NCI-H446 (cell line): ENCODE measurements at regions not wholly inside any gene's neighbourhood (a gene's known extent, or its start where the extent isn't known, plus 50 kb on each side); places are given as distances from the start of the nearest gene placed in this dataset.
A peak's percentile ranks its signal among the peaks of the same experiment; 100 is the strongest.

ENCODE experiments used
- DNase-seq, 2 experiments: peaks; one replicate each; lab custom pipeline; 2025; lab: John Stamatoyannopoulos, UW

DNA sequence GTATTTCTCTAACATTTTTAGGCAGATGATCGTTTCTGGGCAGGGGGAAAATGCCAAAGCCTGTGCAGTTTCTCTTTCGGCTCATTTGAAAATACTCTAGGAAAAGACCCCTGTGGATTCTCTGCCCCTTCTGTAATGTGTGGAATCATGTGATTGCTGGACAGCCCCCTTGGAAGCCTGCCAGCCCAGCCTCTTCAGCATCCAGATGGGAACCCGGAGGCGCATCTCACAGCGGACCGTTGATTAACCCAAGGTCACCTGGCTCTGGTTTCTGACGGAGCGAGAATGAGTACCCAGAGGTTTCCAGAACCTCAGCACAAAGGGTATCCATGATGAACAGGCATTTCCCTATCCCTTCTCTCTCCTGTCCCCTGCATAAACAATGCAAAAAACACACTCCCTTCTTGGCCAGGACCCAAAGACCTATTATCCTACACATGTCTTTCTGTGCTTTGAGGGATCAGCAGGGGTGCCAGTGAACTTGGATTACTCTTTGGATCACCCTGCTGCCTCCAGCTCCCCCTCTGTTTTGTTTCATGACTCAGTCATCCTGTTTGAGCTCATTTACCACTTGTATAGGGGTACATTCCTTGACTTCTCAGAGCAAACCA is 957.1 kb upstream of the RBFOX1 start:
- DNase-seq: no peak

- no peak for DNase-seq
Observed at GRCh38 chr16:6374821-6375220, 957.8 kb upstream of the RBFOX1 start.

GRCh38 chr16:6364846-6365245 is 967.8 kb upstream of the RBFOX1 start:
- no peak for DNase-seq

- DNase-seq: no peak
Observed at GRCh38 chr16:6363896-6364607, 968.6 kb upstream of the RBFOX1 start.

- no peak for DNase-seq
Observed at GRCh38 chr16:6363396-6363795, 969.2 kb upstream of the RBFOX1 start.

DNA sequence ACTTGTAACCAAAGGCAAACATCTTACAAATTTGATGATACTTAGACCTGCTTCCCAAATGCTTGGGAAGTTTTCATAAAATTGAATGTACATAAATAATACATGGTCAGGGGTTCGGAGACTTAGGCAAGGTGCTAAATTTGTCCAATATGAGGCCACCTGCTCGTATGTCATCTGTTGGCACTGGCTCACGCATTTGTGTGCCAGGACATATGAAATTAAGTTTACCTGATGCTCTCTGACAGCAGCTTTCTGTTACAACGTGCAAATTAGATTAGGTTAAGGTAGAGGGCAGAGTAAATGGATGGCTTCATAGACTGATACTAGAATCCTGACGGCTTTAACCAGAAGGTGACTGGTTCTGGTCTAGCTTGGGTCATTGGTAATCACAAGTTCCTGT is 970.3 kb upstream of the RBFOX1 start:
- DNase-seq: no peak

- DNase-seq: no peak
Observed at GRCh38 chr16:6360641-6361040, 972.0 kb upstream of the RBFOX1 start.

- no peak for DNase-seq
Observed at GRCh38 chr16:6356911-6357310, 975.7 kb upstream of the RBFOX1 start.

DNA sequence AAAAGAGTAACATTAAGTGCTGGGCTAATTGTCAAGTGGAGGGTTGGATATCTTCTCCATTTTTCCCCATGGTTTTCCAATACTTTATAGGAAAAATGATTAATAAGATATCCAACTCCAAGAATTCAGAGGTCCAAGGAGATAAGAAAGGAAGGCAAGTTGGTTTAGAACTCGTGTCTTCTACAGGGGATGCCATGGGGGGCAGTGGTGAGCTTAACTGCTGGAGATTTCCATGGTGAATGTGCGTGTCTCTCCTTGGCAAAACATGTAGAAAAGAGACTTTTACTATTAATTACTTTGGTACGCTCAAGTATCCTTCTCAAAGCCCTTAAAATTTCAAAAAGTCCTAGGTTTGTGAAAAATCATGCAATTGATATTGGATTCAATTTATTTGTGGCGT is 982.9 kb upstream of the RBFOX1 start:
- DNase-seq: no peak

DNA sequence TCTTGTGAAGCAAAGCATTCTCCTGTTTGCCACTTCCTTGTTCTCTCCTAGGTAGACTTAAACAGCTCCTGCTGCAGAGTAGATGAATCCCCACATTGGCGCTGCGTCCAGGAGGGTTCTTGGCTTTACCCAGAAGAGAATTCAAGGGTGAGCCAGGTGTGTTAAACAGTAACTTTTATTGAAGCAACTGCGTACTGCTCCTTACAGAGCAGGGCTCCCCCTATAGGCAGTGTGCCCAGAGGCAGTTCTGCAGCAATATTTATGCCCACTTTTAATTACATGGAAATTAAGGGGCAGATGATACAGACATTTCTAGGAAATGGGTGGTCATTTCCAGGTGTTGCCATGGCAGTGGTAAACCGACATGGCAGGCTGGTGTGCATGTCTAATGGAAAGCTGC is 987.6 kb upstream of the RBFOX1 start:
- DNase-seq: no peak

- DNase-seq: no peak
Observed at GRCh38 chr16:6343157-6343556, 989.5 kb upstream of the RBFOX1 start.

DNA sequence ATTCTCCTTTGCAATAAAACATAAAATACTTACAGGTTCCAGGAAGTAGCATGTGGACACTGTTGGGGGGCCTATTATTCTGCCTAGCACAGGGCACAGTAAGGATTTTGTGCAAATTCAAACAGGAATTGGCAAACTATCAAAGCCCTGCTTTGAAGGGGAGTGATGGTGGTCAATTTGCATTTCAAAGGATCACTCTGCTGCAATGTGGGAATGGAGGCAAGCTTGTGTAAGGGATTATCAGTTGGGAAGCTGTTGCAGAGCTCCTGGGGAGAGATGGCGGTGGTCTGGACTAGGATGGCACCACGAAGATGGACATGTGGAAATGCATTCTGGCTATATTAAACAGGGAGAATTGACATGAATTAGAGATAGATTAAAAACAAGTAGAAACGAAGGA is 990.7 kb upstream of the RBFOX1 start:
- DNase-seq: no peak

DNA sequence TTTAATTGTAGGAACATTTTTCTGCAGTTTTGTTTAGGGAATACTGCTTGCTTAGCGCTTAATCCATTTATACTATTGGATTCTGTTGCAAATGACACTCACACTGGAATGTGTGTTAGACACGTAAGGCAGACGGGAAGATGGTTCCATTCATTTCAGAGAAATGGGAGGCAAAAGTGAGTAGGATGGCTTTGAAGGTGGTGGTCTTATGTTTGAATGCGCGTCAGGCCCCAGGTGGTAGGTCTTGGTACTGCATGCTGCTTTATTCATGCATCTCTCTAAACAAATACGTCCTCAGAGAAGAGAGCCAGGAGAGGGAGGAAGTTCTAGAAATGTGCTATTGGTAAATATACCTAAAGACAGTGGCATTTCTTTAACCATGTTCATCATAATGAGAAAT is 997.6 kb upstream of the RBFOX1 start:
- DNase-seq: peak in 1 of 2 experiments; percentile 3

DNA sequence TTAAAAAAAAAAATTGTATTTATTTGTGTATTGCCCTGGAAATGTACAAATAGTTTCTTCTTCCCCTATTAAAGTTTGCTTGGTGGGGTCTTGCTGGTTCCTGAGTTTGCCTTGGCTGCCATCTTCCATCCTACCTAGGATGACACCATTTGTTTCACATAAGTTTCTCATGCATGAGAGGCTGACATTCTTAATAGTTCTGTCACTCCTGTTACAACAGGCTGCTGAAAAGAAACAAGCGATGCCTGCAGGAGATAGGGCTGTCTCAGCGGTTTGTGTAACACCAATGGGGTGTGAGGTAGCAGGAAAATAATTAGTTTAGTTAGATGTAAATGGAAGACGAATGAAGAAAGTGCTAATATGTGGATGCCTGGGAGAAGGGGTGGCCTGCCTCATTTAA is 1000.9 kb upstream of the RBFOX1 start:
- DNase-seq: no peak

- DNase-seq: no peak
Observed at GRCh38 chr16:6317934-6318333, 1014.7 kb upstream of the RBFOX1 start.

DNA sequence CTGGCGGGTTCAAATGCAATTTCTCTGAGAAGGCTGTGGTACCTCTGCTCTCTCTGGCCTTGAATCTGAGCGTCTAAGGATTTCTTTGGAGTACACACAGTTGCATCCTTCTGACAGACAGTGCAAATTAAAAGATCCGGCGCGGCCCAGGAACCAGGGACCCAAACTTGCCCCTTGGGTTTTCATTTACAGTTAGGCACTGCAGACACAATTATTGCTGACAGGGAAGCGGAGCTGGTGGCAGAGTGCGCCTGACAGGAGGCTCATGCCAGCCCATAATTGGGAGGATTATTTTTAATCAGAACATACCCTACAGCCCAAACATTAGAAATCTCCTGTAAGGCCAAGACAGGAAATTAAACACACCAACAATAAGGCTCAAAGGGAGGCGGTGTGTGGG is 1023.4 kb upstream of the RBFOX1 start:
- no peak for DNase-seq

GRCh38 chr16:6308176-6308575 is 1024.5 kb upstream of the RBFOX1 start:
- DNase-seq: no peak

GRCh38 chr16:6300523-6300922 is 1032.1 kb upstream of the RBFOX1 start:
- DNase-seq: no peak

- DNase-seq: no peak
Observed at GRCh38 chr16:6297666-6298410, 1034.8 kb upstream of the RBFOX1 start.

DNA sequence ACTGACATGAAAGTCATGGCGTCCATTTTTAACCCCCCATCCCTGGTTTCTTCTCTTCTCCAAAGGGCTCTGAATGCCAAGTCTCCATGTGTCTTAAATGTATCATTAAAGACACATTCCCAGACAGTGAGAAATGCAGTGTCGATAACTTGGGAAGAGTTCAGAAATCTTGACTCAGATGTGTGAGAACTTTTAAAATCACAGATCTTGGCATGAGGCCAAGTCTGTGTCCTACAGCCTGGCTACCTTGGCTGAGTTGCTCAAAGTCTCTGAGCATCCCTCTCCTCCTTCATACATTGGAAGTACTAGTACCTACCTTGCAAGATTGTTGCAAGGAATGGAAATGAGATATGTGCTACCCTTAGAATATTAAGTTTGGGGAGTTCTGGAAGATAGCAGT is 1046.5 kb upstream of the RBFOX1 start:
- no peak for DNase-seq

GRCh38 chr16:6284731-6285130 is 1047.9 kb upstream of the RBFOX1 start:
- no peak for DNase-seq

GRCh38 chr16:6281994-6282393 is 1050.7 kb upstream of the RBFOX1 start:
- no peak for DNase-seq

GRCh38 chr16:6281274-6281673 is 1051.4 kb upstream of the RBFOX1 start:
- DNase-seq: no peak
